Glutamatergic neuron (in vitro differentiated cells): ENCODE measurements at regions not wholly inside any gene's neighbourhood (a gene's known extent, or its start where the extent isn't known, plus 50 kb on each side); places are given as distances from the start of the nearest gene placed in this dataset.

Experiments
- DNase-seq: peaks from one replicate; pipeline ENCODE4 v3.0.0; 2022
- H3K27ac Mint-ChIP-seq: one replicate; pipeline ENCODE4 v1.8.0; 2020; ENCODE audit warnings: mild to moderate bottlenecking, mixed read lengths, inconsistent platforms; ENCODE audit not compliant: unreplicated experiment
- H3K27me3 Mint-ChIP-seq: one replicate; pipeline ENCODE4 v1.8.0; 2020; ENCODE audit warnings: mild to moderate bottlenecking, moderate library complexity, mixed read lengths, inconsistent platforms; ENCODE audit not compliant: unreplicated experiment
- H3K36me3 Mint-ChIP-seq: one replicate; pipeline ENCODE4 v1.8.0; 2020; ENCODE audit warnings: mild to moderate bottlenecking, mixed read lengths, inconsistent platforms; ENCODE audit not compliant: unreplicated experiment
- H3K4me1 Mint-ChIP-seq: one replicate; pipeline ENCODE4 v1.8.0; 2020; ENCODE audit warnings: mild to moderate bottlenecking, low read depth, mixed read lengths, inconsistent platforms; ENCODE audit not compliant: unreplicated experiment
- H3K4me3 Mint-ChIP-seq: one replicate; pipeline ENCODE4 v1.8.0; 2020; ENCODE audit warnings: mild to moderate bottlenecking, mixed read lengths, inconsistent platforms; ENCODE audit not compliant: unreplicated experiment
- H3K9me3 Mint-ChIP-seq: one replicate; pipeline ENCODE4 v1.8.0; 2020; ENCODE audit warnings: mild to moderate bottlenecking, moderate library complexity, mixed read lengths, inconsistent platforms; ENCODE audit not compliant: unreplicated experiment
- TF ChIP-seq, protein P1 (sequence below): fragments of 200-600 bp; sonication (generic); IDR thresholded peaks from one replicate; pipeline ENCODE4 v1.5.0; 2021; ENCODE audit not compliant: partially characterized antibody, unreplicated experiment

DNA sequence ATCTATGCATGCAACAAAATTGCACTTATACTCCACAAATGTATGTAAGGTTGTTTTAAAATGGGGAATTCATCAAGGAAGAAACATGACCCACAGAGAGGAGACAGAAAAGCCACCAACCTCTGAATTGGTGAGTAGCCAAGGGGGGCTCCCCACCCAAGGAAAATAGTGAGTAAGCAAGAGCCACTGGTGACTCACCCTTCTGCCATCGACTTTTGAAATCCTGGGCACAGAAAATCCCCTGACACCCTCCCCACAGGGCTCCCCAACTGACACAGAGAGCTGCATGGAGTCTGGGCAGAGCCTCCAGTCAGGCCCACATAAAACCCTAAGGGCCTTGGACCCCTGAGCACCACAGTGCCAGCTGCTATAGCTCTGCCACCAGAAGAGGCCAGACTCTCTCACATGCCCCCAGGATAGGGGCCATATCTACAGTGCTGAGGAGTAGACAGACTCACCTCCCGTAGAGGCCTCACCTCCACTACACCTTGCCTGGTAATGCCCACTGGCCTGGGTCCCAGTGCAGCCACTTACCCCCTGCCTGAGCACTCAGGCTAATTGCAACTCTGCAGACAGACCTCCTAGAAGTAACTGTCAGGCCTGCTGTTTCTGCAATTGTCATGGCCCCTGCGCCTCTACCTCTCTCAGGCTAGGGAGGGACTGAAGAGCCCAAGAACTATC, 244.7 kb upstream of the WSB1 start:
- TF ChIP-seq, protein P1, sequence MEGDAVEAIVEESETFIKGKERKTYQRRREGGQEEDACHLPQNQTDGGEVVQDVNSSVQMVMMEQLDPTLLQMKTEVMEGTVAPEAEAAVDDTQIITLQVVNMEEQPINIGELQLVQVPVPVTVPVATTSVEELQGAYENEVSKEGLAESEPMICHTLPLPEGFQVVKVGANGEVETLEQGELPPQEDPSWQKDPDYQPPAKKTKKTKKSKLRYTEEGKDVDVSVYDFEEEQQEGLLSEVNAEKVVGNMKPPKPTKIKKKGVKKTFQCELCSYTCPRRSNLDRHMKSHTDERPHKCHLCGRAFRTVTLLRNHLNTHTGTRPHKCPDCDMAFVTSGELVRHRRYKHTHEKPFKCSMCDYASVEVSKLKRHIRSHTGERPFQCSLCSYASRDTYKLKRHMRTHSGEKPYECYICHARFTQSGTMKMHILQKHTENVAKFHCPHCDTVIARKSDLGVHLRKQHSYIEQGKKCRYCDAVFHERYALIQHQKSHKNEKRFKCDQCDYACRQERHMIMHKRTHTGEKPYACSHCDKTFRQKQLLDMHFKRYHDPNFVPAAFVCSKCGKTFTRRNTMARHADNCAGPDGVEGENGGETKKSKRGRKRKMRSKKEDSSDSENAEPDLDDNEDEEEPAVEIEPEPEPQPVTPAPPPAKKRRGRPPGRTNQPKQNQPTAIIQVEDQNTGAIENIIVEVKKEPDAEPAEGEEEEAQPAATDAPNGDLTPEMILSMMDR, result no peak

GRCh38 chr17:27065588-27065987, 228.3 kb upstream of the WSB1 start:
- TF ChIP-seq, protein P1, result no peak
- H3K27me3 Mint-ChIP-seq, result no peaks in the 10 kb centered on the region
- H3K4me3 Mint-ChIP-seq, result no peak overlapping the region
- peaks cover 5% of the 10 kb centered on the region for H3K36me3 Mint-ChIP-seq
- DNase-seq, result no peak
- H3K27ac Mint-ChIP-seq, result no peak overlapping the region
- peaks cover 15% of the 10 kb centered on the region for H3K9me3 Mint-ChIP-seq
- no peaks in the 10 kb centered on the region for H3K4me1 Mint-ChIP-seq

More for the DNA sequence above, 244.7 kb upstream of the WSB1 start:
- no peak for DNase-seq
- H3K4me3 Mint-ChIP-seq, result no peak overlapping the region
- no peaks in the 10 kb centered on the region for H3K36me3 Mint-ChIP-seq
- H3K4me1 Mint-ChIP-seq, result no peaks in the 10 kb centered on the region
- peaks cover 7% of the 10 kb centered on the region for H3K9me3 Mint-ChIP-seq
- peaks cover 1% of the 10 kb centered on the region for H3K27me3 Mint-ChIP-seq
- H3K27ac Mint-ChIP-seq, result no peak overlapping the region

DNA sequence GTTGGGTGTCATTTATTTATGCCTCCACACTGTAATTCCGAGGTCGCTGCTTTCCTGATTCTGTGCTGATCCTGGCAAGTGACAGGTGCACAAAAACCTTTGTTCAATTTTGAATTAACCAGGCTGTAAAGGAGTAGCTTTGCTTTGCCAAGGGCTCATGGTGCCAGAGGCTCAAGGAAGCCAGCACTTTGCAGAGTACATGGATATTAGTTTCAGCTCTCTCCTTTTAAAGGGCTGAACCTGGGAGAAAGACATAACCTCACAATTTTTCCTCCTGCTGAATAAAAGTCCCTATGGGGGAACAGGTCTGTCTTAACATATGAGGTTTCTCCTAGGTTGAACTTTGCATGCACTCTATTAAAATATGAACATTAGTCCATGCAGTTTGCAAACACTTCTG, 227.6 kb upstream of the WSB1 start:
- peaks cover 5% of the 10 kb centered on the region for H3K36me3 Mint-ChIP-seq
- H3K27me3 Mint-ChIP-seq, result no peaks in the 10 kb centered on the region
- H3K9me3 Mint-ChIP-seq, result peaks cover 15% of the 10 kb centered on the region
- TF ChIP-seq, protein P1, result no peak
- no peaks in the 10 kb centered on the region for H3K4me1 Mint-ChIP-seq
- no peak overlapping the region for H3K4me3 Mint-ChIP-seq
- DNase-seq, result no peak
- no peak overlapping the region for H3K27ac Mint-ChIP-seq

GRCh38 chr17:27069842-27070508, 223.9 kb upstream of the WSB1 start:
- Mint-ChIP-seq H3K4me1 (no peaks in the 10 kb centered on the region), H3K4me3 (no peak overlapping the region), H3K27me3 (no peaks in the 10 kb centered on the region), H3K27ac (no peak overlapping the region), H3K36me3 (no peaks in the 10 kb centered on the region), H3K9me3 (peaks cover 12% of the 10 kb centered on the region)
- TF ChIP-seq, protein P1, result no peak
- no peak for DNase-seq

DNA sequence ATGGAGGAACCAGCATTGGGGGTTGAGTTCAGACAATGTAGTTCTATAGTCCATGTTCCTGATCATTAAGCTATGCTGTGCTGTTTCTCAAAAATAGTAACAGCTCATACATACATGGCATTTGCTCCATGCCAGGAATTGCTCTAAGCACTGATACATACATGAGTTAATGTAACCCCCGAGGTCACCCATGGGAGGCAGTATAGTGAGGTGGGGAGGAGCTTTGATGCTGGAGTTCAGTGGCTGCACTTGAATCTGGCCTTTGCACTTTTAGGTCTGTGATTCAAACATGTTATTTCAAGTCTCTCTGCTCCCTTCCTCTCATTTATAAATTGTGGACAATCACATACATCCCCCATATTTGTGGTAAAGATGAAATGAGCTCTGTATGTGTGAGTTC, 223.1 kb upstream of the WSB1 start:
- Mint-ChIP-seq H3K27me3 (no peaks in the 10 kb centered on the region), H3K4me3 (no peak overlapping the region), H3K4me1 (no peaks in the 10 kb centered on the region), H3K27ac (no peak overlapping the region), H3K9me3 (peaks cover 13% of the 10 kb centered on the region), H3K36me3 (no peaks in the 10 kb centered on the region)
- TF ChIP-seq, protein P1, result no peak
- no peak for DNase-seq
